ENCODE measurements at regions not wholly inside any gene's neighbourhood (a gene's known extent, or its start where the extent isn't known, plus 50 kb on each side); places are given as distances from the start of the nearest gene placed in this dataset.

GRCh38 chr2:157150747-157151146 is 106.8 kb upstream of the GALNT5 start:
- DNase-seq (ENCODE audit: low spot score): no peak

DNA sequence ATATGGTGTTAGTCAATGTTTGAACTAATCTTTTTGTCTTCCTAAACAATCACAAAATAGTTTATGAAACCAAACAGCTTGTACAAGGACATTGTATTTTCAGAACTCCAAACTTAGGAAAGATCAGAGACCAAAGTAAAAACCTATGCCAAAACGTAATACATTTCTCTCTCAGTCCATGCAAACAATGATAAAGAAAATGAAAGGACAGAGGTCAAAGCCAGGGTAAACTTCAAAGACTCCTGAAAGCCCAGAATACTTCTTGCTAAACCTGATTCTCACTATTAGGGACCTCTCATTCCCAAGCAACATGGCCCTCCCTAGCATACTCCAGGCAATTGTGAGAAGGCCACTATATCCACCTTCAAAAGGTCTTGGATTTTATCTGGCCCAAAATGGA is 105.1 kb upstream of the GALNT5 start:
- no peak for DNase-seq (ENCODE audit: low spot score)

DNA sequence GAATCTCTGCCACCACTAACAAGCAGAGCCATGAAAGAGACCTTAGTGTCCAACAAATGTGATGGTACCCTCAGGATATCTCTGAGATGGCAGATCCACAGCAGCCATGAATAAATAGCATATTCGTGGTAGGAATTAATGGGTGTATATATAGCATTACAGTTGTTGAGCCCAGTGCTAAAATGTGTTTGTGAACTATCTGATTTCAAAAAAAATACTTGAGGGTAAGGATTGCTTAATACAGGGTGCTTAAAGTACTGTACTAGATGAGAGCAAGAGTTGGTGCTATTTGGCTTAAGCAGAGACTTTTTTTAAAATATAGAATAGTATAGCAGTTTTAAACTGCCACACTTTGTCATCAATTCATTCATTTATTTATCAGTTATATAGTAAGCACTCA is 101.5 kb upstream of the GALNT5 start:
- DNase-seq (ENCODE audit: low spot score): no peak

DNA sequence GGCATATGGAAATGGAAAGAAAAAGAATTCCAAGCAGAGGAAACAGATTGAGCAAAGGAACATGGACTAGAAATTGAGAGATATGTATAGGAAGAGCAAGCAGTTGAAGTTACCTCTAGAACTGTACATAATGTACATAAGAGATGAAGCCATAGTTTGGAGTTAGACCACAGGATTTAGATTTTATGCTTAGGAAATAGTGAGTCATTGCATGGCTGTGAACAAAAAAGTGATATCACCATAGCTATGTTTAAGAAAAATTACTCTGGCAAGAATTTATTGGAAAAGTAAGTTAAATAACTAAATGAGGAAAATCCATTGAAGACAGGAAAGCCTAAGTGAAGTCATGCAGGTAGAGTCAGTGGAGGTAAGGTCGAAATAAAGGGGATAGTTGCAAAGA is 99.4 kb upstream of the GALNT5 start:
- DNase-seq (ENCODE audit: low spot score): no peak

DNA sequence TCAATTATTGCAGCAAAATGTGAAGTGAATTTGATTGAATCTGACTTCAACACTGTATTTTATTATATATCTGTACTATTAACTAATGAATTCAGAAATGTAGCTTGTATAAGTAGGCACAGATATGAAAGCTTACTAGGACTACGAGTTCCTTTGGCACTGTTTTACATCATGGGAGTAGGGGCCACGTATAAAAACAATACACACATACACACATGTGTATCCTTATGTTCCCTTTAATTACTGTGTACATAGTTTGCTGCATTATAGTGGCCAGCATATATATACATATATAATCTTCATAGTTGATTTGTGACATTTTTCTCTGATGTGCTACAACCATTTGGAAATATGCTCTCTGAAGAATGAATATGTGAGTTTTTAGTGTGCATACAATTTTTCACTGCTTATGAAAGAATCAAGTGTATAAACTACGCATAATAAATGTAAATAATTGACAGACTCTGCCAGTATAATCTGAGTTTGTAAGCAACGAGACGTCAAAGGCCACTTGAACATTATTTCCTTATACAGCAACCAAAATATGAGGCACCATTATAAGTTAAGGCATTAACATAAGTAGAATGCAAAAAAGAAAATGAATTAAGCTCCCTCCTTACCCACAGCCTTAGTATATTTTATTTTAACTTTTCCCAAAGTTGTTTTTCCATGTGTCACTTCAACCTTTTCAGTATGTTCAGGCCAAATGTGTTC is 98.1 kb upstream of the GALNT5 start:
- DNase-seq (ENCODE audit: low spot score): no peak

- no peak for DNase-seq (ENCODE audit: low spot score)
These were observed 97.4 kb upstream of the GALNT5 start for GRCh38 chr2:157160111-157160510.

- no peak for DNase-seq (ENCODE audit: low spot score)
These were observed 93.1 kb upstream of the GALNT5 start for GRCh38 chr2:157164370-157164769.

DNA sequence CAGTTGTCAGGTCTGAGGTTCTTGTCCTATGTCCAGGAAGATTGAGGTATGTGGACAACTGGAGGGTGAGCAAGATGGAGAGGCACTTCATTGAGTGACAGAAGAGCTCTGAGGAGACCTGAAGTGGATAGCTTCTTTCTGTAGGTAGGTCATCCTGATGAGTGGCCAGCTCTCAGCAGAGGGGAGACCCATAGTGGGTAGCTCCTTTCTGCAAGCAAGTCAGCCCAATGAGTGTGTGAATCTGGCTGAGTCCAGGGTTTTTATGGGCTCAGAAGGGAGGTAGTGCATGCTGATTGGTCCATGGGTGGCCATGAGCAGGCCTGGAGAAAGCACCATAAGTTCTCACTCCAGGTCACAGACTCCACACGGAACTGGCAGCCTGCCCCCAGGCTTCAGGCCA is 92.6 kb upstream of the GALNT5 start:
- DNase-seq (ENCODE audit: low spot score): no peak

- no peak for DNase-seq (ENCODE audit: low spot score)
These were observed 89.0 kb upstream of the GALNT5 start for GRCh38 chr2:157168501-157168900.

DNA sequence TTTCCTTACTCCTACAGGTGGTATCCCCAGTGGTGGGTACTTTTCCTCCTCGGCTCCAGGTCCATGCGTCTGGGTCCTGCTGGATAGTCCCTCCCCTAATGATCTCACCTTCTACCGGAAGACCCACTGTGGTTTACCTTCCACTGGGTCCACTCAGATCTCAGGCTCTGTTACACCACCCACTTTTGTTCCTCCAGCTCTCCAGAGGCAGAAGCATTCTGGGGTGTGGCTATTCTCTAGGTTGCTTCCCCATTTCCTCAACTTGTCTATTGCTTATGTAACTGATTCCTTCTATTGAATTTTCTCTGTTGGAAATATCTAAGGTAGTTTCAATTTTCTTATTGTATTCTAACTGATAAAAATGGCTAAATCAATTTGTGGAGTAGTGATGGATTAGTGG is 87.6 kb upstream of the GALNT5 start:
- no peak for DNase-seq (ENCODE audit: low spot score)

GRCh38 chr2:157170299-157170698 is 87.2 kb upstream of the GALNT5 start:
- no peak for DNase-seq (ENCODE audit: low spot score)

GRCh38 chr2:157172239-157172638 is 85.3 kb upstream of the GALNT5 start:
- no peak for DNase-seq (ENCODE audit: low spot score)

DNA sequence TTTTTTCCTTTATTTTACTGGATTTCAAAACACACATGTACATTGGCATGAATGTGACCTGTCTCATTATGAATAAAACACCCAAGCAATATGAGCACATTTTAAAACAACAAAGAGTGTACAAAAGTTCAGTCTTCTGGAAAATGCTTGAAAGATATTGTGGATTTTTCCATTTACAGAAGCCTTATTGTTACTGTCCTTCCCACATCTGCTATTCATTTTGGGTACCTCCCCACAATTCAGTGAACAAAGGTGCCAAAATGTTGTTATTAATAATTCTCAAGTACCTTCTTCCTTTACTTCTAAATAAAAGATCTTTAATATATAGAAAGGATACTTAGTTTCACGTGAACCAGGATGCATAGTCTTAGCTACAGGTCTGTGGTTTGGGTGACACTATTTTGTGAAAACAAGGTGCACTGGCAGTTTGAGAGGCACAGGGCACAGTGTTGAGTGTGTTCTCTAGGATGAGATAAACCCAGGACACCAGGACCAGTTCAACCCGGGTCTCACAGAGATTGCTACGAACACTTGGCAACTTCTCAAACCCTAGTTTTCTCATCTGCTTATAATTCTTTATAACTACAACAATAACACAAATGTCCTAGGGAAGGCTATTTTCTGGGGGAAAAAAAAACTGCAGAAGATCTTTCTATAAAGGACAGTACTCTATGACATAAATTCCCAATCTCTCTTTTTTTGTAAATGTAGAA is 84.5 kb upstream of the GALNT5 start:
- no peak for DNase-seq (ENCODE audit: low spot score)

- DNase-seq (ENCODE audit: low spot score): no peak
These were observed 83.7 kb upstream of the GALNT5 start for GRCh38 chr2:157173740-157174184.

DNA sequence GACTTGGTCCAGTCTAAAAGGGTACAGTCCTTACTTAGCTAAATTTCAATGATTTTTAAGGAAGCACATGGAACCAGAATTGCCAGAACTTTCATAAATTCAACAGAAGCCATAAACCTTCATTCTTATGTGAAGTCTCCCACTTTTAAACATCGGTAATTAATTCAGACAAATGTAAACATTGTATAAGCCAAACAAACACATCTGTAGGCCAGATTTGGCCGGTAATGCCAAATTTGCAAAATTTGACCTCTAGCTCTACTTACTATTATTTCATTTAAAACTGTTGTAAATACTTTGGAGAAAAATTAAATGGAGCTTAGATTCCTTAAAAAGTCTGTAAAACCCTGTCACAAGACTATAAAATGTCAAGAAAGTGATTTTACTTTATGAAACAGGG is 83.2 kb upstream of the GALNT5 start:
- no peak for DNase-seq (ENCODE audit: low spot score)

GRCh38 chr2:157176602-157177001 is 80.9 kb upstream of the GALNT5 start:
- no peak for DNase-seq (ENCODE audit: low spot score)

DNA sequence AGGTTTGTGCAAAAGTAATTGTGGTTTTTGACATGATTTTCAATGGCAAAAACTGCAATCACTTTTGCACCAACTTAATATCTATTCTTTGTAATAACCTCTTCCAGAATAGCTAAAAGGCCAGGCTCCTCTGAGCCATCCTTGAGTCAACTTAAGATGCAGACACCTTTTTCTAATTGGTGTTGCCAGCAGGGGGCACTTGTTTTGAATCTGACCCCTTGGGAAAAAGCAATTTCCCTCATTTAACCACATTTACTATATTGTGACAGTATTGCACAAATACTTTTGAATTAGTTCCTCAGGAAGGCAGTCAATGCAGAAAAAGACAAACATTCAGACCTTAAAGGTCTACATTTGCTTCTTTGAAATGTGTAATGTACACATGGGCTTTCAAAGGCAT is 78.6 kb upstream of the GALNT5 start:
- DNase-seq (ENCODE audit: low spot score): no peak

DNA sequence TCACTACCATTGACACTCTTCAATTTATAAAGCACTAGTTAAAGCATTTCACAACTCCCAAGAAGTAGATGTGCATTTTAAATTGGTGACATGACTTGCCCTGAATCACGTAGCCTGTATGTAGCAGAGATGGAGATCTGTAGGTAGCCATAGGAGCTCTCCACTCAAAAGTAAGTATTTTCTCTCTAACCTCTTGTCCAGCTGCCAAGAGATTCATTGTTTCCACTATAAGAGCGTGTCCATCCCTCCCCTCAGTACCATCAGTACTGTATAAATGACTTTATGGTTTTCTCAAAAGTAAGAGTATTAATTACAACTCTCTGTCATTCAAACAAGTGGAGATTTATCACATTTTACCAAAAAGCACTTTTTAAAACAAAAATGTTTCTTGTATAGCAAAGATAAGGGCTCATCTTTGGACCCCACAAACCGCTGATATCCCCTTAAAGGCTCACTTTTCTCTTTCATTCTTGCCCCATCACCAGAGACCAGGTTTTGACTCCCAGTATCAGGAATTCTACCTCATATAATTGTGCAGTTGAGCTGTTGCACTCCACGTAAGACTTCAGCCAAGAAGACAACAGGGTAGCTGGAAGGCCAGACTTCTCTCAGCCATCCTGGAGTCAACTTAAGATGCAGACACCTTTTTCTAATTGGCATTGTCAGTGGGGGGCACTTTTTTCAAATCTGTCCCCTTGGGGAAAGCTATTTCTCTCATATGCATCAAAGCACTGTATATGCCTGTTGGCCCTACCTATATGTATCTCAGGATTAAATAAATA is 78.0 kb upstream of the GALNT5 start:
- DNase-seq (ENCODE audit: low spot score): no peak

DNA sequence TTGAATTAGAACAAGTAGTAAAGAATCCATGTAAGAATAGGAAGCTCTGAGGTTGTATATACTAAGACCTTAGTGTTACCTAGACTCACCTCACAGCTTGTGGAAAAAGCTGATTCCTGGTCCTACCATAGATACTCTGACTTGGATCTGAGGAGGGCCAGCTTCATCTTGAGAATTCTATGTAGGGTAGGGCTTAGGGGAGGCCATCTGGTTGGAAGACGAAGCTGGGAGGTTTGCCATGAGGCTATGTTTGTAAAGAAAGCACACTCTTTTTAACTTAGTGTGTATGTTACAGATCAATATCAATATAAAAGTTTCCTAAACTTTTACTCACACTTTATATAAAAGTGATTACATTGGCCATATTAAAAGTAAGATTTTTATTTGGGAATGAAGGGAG is 77.1 kb upstream of the GALNT5 start:
- no peak for DNase-seq (ENCODE audit: low spot score)

DNA sequence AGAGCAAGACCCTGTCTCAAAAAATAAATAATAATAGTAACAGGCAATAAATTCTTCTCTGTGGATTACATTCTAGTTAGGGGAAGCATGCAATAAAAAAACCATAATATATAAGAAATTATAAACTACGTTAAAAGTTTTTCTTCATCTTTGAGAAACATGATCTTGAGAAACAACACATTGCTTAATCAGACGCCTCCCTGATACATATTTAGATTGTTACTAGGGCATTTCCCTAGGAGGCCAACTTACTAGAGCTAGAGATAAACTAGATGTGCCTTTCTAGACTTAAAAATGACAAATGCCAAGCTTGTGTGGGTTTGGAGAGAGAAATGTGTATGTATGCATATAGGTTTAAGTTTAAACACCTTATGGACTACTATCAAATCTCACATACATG is 76.3 kb upstream of the GALNT5 start:
- DNase-seq (ENCODE audit: low spot score): no peak

DNA sequence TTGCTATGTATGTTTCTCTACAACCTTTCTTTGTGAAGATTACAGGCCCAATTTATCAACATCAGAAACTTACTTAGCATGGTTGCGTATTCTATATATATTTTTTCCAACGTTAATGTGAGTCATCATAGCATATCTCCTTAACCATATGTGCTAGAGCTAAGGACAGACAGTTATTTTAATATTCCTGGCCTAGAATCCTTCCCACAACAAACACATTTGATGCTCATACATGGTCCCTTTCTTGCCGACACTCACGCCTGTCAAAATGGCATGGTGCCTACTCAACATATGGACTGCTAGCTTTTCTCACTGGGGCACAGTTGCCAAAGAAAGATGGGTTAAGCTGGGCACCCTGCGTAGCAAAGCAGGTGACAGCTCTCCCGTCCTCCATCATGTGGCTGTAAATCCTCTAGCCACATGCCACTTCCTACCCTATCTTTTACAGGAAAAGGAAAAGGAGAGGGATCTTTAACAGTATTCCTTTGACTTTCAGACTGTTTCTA is 75.2 kb upstream of the GALNT5 start:
- DNase-seq (ENCODE audit: low spot score): no peak

DNA sequence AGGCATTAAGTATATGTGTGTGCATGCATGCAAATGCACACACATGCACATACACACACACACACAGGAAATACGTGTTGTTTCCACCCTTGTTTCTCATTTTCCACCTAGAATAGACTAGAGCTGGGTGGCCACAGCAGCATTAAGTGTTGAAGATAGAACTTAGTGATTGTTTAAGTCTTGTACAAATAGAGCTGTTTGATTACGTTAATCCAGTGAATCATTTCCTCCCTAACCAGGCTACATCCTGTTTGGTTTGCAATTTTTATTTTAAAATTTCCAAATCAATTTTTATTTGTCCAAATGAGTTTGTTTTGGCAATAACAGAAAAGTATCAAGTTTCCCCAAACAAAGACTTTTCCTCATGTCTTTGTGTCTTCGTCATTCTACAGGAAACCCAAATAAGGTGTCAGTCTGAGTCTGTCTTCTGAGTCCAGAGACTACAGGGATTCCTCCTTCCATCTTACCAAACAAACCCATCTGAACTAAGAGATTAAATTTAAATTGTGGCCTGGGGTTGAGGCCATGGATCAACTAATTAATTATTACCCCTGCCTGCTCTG is 74.6 kb upstream of the GALNT5 start:
- DNase-seq (ENCODE audit: low spot score): no peak

Data from HuH-7.5 (cell line).